IPS-NIHi7 (cell line): ENCODE measurements at regions not wholly inside any gene's neighbourhood (a gene's known extent, or its start where the extent isn't known, plus 50 kb on each side); places are given as distances from the start of the nearest gene placed in this dataset.
"Not testable (repeated sequence)": the region's sequence is repeated elsewhere in the genome, so short reads cannot be mapped to it uniquely, and the experiment has no call there.

Source experiments
- DNase-seq: peaks from one replicate; pipeline ENCODE4 v3.0.0; 2012; ENCODE audit warnings: mixed read lengths; ENCODE audit errors: extremely low spot score

DNA sequence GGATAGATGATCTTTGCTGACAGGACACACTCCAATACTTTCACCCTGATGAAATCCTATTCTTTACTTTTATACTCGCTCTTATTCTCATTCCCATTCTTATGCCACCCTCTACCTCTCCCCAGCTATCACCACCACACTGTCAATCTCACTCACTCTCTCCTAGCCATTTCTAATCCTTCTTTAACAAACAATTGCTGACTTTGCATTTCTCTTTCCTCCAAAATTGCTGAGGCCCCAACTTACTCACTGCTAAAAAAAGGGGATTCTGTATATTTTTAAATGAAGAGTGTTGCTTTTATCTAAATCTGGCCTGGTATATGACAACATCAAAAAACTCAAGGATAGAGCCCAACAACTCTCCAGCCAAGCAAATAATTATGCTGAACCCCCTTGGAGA, 515.4 kb downstream of the MATN1 start:
- not testable (repeated sequence) for DNase-seq

DNA sequence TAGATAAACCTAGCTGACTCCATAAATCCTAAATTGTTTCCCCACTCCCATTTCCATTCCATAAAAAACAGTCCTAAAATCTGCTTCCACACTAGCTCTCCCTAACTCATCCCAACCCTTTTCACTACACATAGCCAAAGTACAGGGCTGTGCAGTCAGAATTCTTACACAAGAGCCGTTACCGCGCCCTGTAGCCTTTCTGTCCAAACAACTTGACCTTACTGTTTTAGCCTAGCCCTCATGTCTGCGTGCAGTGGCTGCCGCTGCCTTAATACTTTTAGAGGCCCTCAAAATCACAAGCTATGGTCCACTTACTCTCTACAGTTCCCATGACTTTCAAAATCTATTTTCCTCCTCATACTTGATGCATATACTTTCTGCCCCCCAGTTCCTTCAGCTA, 516.8 kb downstream of the MATN1 start:
- DNase-seq = not testable (repeated sequence)

DNA sequence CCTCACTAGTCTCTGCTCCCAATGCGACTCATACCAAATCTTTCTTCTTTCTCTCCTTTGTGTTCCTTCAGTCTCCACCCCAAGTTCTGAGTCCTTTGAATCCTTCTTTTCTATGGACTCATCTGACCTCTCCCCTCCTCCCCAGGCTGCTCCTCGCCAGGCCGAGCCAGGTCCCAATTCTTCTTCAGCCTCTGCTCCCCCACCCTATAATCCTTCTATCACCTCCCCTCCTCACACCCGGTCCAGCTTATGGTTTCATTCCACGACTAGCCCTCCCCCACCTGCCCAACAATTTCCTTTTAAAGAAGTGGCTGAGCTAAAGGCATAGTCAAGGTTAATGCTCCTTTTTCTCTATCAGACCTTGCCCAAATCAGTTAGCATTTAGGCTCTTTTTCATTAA, 518.5 kb downstream of the MATN1 start:
- not testable (repeated sequence) for DNase-seq

DNA sequence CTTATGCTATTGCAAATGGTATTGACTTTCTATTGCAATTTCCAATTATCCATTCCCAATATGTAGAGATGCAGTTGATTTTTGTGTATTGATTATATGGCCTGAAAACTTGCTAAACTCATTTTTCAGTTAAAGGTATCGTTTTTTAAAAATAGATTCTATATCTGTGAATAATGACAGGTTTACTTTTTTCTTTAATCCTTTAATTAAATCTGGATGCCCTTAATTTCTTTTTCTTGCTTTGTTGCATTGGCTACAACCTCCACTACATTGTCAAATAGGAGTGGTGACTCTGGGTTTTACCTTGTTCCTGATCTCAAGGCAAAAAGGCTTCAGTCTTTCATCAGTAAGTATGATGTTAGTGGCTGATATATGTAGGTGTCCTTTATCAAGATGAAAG, 522.4 kb downstream of the MATN1 start:
- no peak for DNase-seq

DNA sequence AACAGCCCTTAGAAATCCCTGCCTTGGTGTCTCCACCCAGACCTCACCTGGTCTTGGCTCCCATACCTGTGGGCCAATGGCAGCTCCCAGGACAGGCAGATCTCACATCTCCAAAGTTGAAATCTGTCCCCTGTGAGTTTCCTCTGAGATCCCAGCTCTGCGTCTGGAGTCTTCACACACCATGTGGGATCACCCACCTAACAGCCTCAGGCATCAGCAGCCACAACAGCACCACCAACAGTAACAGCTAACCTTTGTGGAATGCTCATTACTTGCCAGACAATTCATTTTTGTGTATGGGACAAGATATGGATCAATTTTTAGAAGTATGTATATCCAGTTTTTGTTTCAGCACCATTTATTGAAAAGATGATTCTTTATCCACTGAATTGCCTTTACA, 523.2 kb downstream of the MATN1 start:
- DNase-seq = no peak

DNA sequence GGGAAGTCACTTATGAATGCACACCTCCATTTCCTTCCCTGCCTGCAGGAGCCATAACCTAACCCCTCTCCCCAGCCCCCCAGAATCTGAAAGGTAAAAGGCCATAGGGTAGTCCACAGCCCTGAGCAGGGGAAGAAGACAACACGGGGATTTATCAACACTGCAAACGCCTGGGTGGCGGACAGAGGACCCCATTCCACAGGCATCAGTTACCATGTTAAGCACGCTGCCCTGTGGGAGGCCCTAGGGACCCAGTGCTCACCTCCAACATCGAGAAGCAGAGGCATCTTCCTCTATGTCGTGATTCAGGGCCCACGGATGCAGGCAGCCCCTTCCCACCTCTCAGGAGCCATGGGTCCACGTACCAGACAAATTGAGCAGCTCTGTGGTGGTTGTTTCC, 523.8 kb downstream of the MATN1 start:
- no peak for DNase-seq

DNA sequence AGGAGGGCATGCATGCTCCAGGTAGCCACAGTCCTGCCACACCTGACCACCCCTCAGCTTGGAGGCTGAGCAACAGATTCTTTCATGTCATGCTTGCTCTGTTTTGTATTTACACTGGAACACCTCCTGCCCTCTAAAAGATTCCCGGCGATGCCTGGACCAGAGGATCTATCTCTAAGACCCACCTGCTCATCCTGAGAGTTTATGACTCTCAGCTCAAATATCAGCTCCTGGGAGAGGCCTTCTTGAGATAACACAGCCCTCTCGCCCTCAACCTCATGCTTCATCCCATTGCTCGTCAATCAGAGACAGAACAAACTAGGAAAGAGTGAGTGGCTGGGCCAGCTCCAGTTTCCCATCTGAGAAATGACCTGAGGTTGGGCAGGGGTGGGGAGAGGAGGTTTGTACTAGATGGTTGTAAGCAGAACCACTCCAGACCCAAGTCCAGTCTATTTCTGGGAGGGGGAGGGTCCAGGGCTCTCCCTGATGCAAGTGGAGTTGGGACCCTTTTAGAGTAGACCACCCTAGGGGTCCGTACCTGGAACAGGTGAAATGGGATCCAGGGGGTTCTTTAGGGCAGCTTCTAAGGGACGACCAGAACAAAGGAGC, 524.5 kb downstream of the MATN1 start:
- no peak for DNase-seq

DNA sequence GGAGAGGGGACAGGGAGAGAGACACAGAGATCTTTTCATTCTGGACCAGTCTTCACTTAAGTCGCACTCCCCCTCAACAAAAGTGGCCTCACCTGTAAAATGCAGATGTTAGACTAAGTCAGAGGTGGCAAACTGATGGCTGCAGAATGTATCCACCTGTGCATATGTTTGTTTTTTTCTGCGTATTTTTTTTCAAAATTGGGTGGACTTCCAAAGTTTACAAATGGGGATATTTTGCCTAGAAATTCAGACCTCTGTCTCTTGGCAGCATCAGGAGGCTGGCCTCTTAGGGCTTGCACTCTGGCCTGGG, 525.0 kb downstream of the MATN1 start:
- DNase-seq = no peak

DNA sequence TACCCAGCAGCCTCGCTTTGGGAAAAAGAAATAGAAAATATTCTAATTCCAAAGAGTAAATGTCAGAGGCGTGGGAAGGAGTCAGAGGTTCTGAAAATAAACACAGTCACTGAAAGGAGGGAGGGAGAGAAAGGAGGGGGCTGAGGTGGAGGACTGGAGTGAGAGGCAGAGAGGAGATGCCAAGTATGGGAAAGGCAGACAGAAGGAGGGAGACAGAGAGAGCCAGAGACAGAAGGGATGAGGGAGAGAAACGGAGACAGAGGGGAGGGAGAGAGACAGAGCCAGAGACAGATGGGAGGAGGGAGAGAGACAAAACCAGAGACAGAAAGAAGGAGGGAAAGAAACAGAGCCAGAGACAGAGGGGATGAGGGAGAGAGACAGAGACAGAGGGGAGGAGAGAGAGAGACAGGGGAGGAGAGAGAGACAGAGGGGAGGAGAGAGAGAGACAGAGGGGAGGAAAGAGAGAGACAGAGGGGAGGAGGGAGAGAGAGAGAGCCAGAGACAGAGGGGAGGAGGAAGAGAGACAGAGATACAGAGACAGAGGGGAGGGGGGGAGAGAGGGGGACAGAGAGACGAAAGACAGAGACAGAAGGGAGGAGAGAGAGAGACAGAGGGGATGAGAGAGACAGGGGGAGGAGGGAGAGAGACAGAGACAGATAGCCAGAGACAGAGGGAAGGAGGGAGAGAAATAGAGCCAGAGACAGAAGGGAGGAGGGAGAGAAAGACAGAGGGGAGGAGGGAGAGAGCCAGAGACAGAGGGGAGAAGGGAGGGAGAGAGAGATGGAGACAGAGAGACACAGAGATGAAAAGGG, 525.5 kb downstream of the MATN1 start:
- DNase-seq = no peak

DNA sequence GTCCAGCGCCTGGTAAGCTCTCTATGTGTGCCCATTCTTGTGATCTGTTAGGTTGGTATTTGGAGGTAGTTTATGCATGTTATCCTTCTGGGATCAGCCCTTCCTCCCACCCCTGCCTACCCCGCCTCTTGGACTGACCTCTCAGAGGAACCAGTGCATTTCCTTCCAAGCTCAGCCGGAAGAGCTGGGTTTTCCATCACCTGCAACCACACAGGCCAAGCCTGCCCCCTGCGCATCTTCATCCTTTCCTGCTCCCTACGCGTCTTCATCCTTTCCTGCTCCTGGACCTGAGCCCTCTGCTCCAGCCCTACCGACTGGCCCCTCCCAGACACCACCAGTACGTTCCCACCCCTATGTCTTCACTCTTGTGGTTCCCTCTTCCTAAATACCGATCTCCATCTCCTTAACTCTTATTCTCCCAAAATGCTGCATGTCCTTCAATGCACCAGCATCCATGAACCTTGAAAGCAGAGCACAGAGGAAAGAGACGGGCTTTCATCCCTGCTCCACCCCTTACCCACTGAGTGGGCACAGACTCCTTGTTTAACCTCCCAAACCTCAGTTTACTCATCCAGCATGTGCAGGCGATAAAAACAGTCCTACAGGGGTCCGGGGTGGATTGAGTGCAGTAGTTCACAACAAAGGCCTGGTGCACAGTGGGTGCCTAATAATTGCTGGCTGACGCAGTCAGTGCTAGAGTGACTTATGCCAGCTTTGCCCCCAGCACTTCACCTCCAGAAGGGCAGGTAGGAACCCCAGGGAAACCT, 526.3 kb downstream of the MATN1 start:
- no peak for DNase-seq

DNA sequence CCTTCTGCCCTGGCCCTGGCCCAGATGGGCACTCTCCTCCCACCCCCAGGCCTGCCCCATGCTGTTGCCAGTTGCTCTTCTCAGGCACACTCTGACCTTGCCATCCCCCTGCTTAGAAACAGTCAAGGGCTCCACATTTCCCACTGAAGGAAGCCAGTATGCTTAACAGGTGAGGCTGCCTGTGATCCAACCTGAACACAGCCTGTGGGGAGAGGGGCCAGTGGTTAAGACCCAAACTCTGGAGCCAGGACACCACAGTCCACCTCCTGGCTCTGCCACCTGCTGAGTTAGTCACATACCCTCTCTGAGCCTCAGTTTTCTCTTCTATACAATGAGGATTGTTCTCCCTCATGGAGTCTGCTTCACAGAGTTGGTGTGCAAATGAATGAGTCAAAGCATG, 526.9 kb downstream of the MATN1 start:
- DNase-seq = no peak

DNA sequence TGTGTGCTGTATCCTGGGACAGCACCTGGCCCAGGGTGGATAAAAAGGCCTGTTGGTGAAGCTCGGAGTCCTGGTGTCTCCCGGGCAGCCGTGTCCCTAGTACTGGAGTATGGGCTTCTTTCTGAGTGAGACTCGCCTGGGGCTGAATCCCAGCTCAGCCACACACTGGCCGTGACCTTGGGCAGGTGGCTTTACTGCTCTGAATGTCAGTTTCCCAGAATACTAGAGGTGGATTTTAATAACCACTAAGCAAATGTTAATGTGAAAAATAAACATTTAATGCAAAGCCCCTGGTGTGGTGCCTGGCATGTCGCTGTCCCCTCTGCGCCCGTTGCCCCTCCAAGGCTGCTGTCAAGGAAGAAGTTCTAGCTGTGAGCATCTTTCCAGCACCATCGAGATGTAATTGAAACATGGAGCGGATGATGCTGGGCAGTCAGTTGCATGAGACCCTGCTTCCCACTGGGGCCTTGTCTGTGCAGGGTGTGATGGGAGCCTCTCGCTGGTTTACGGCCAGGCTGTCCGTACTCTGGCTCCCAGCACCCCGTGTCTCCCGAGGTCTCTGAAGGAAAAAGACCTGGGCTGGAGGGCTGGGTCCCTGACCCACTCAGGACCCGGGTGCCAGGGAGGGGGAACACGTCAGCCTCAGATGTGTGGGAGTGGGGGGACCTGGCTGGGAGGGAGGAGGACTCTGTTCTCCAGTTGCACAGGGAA, 527.8 kb downstream of the MATN1 start:
- peak; percentile 5 for DNase-seq

DNA sequence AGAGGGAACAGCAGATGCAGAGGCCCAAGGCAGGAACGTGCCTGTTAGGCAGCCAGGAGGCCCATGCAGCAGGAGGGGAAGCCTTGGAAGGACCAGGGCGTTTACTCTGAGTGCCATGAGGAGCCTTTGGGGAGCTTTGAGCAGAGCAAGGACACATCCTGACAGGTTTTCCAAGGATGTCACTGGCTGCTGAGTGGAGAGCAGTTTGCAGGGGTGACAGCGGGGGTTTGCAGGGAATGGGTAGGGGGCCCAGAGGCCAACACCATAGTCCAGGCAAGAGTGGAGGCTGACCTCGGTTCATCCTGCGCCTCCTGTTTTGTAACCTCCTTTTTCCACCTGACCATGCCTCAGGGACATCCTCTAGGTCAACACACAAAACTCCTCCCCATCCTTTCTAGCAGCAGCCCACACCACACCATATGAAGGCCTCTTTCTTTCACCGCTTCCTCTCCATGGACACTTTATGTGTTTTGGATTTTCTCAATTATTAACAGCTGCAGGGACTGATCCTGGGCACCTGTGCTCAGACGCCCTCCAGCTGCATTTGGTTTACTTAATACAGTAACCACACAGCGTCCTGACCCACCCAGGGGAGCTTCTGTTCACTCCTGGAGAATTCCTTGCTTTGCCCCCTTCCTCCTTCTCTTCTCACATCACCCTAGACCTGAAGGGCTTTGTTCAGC, 528.5 kb downstream of the MATN1 start:
- DNase-seq = peak; percentile 4

DNA sequence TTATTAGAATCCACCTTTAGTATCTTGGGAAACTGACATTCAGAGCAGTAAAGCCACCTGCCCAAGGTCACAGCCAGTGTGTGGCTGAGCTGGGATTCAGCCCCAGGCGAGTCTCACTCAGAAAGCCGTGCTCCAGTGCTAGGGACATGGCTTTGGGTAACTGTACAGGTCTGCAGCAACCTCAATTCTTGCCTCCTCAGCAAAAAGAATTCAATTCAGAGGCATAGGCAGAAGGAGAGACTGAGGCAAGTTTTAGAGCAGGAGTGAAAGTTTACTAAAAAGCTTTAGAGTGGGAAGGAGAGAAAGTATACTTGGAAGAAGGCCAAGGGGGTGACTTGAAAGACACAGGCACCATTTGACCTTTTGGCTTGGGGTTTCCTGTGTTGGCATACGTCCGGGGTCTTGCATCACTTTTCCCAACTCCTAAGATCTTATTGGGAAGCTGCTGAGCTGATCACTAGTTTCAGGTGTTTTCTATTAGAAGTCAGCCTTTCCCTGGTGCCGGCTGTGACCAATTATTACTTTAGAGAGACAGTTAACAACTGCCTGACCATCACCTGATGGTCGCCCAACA, 529.3 kb downstream of the MATN1 start:
- DNase-seq = no peak

DNA sequence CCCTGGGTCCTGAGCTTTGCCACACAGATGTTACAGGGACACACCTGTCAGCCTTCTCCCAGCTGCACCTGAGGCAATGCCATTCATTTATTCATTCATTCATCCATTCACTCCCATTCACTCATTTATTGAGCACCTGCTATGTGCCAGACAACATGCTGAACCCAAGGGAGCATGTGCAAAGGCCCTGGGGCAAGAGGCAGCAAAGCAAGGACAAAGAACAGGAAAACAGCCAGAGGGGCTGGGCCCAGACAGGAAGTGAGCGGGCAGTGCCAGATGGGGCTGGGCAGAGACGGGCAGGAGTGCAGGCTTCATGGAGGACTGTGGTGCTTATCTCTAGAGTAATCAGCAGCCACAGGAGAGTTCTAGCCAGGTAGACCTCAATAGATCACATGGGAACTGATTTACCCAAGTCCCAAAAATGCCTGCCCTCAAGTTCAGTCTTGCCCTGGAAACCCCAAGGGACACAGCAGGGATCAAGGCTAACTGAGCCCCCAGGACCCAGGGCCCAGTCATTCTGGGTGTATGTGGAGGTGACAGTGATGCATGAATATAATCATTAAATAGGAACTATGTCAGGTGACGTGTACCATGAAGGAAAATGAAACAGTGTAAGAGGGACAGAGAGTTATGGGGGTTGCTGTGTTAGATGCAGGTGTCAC, 530.3 kb downstream of the MATN1 start:
- DNase-seq = peak; percentile 2

DNA sequence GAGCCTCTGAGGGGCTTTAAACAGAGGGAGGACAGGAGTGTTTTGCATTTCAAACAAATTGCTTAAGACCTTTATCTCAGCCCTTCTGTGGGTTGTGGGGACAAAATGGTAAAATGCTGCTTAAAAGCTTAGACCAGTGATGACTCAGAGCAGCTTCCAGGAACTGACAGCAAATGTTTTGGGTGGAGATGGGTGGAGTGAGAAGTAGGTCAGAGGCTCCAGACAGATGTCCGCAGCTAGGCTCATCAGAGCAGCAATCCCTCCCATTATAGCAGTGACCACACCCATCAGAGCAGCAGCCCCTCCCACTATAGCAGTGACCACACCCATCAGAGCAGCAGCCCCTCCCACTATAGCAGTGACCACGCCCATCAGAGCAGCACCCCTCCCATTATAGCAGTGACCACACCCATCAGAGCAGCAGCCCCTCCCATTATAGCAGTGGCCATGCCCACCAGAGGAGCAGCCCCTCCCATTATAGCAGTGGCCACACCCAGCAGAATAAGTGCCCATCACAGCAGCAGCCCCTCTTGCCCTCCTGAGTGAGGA, 532.2 kb downstream of the MATN1 start:
- no peak for DNase-seq

DNA sequence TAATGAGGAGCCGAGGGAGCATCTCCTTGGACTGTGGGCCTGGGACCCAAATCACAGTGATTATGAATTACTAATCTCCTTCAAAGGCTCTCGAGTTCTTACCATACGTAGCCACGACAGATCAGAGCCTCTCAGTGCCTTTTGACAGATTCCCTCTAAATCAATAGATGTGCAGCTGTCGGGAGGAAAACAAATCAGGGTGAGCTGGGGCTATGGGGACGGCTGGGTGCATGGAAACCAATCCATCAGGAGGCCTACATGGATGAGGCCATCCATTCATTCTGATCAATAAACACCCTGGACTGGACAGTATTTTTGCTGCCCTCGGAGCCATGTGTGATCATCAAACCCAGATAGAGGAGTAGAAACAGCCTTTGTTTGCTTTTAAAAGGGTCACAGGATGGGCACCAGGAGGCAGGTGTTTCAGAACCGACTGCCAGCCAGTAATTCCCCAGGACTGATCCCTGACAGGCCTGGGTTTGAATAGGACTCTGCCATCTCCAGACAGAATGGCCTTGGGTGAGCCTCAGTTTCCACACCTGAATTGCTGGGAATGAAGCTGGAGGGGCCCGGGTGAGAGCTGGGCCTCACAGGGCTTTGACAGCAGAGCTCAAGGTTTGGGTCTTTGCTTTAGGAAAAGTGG, 532.8 kb downstream of the MATN1 start:
- DNase-seq = no peak

DNA sequence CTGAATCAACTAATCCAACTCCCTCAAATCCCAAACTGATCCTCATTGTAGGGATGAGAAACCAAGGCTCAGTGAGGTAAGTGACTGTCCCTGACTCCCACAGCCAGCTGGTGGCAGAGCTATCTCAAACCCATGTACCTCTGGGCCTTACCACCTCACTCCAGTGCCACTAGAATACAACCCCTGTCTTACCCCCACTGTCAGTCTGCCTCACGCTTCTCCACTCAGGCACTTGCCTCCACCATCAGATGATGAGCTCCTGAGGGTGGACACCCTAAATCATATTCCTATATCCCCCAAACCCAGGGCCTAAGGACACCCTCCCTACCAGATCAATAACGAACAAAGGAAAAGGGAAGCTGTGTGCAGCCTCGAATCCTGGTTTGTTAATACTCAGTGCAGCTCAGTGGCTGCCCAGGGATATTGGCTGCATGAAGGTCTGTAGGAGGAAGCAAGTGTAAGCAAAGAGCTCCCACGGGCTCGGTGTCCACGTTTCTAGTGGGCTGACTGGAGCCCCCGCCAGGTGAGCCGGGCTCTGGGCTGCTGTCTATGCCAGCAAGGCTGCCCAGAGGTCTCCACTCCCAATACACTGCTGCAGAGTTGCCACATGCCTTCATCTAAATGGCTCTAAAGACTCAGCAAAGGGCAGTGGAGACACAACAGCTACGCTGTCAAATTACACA, 533.4 kb downstream of the MATN1 start:
- no peak for DNase-seq

DNA sequence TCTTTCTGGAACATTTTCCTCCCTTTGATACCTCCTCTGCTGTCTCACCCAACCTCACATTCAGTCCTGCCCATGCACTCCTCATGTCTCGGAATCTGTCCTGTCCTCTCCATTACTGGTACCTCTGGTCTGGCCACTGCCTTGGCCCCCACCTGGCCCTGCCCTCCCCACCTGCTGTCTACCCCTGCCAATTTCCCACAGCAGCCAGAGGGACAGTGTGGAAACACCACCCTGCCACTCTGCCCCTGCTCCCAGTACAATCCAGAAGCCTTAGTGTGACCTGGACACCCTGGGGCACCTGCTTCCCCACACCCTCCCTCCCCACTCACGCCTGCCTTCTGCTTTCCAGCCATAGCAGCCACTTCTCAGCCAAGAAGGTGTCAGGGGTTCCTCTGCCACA, 534.4 kb downstream of the MATN1 start:
- no peak for DNase-seq
